ENCODE measurements at regions not wholly inside any gene's neighbourhood (a gene's known extent, or its start where the extent isn't known, plus 50 kb on each side); places are given as distances from the start of the nearest gene placed in this dataset.

GRCh38 chr5:130402906-130403305, 498.6 kb downstream of the CHSY3 start:
- TF ChIP-seq POLR2AphosphoS5 (IDR thresholded peaks at IDR 0.05; ENCODE audit: low read depth, low read length), result no peak
- TF ChIP-seq POLR2A (IDR thresholded peaks at IDR 0.05; ENCODE audit: borderline replicate concordance, extremely low read depth, insufficient read depth, insufficient read length), result no peak
- no peak for TF ChIP-seq CTCF (IDR thresholded peaks at IDR 0.05 in 2 of 3, conservative IDR thresholded peaks at IDR 0.05 in 1 of 3; ENCODE audit: borderline replicate concordance in 1 of 3, insufficient read depth in 1 of 3, low read depth in 2 of 3, low read length in 2 of 3)
- no peak for TF ChIP-seq EZH2 (IDR thresholded peaks at IDR 0.05)
- no peak for TF ChIP-seq EZH2phosphoT487 (IDR thresholded peaks at IDR 0.05; ENCODE audit: borderline replicate concordance)
- no peak for TF ChIP-seq SRF (IDR thresholded peaks at IDR 0.05; ENCODE audit: low read depth)
- no peak for TF ChIP-seq YY1 (IDR thresholded peaks at IDR 0.05; ENCODE audit: extremely low read depth, insufficient replicate concordance, low read depth, low read length)
- TF ChIP-seq ELF1 (IDR thresholded peaks at IDR 0.05; ENCODE audit: borderline replicate concordance, low read depth), result no peak
- no peak for TF ChIP-seq ZNF274 (IDR thresholded peaks at IDR 0.05; ENCODE audit: low read depth, low read length)
- no peak for TF ChIP-seq JUND (IDR thresholded peaks at IDR 0.05)

All from HCT116 (cell line).